ENCODE measurements at regions not wholly inside any gene's neighbourhood (a gene's known extent, or its start where the extent isn't known, plus 50 kb on each side); places are given as distances from the start of the nearest gene placed in this dataset.

DNA sequence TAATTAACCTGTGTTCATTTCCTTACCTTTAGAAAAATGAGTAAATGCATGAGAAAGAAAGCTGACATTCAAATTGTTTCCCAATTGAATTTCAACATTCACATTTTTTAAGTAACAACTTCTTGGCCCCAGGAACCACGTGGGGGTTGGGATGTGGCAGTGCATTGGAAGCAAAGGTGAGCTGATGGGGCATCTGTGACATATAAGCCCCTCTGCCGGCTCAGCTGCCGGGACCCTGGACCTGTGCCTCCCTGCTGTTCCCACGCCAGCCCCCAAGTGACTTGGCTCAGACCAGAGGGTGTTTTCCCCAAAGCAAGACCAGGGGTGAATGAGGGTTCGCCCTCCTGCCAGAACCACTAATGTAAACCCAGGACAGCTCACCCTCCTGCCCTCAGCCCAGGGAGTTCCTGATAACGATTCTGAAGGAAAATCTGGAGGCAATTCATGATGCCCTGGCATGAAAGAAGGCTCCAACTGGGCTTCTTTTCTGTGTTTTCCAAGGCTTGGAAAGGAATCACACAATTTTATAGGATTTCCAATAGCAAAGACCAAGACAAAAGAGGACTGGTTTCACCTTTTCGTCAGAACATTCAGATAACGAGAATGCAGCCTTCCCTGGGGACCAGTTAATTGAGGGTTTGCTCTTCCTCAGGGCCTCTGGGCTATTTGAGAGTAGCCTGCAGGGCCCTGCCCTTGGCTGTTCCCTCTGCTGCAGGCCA lies 193.2 kb upstream of the TWIST2 start:
- DNase-seq (ENCODE audit: low spot score): no peak

GRCh38 chr2:238655198-238655860 lies 192.6 kb upstream of the TWIST2 start:
- DNase-seq (ENCODE audit: low spot score): no peak

- no peak for DNase-seq (ENCODE audit: low spot score)
Observed at GRCh38 chr2:238655974-238656722, 191.7 kb upstream of the TWIST2 start.

GRCh38 chr2:238657132-238658053 lies 190.5 kb upstream of the TWIST2 start:
- no peak for DNase-seq (ENCODE audit: low spot score)

DNA sequence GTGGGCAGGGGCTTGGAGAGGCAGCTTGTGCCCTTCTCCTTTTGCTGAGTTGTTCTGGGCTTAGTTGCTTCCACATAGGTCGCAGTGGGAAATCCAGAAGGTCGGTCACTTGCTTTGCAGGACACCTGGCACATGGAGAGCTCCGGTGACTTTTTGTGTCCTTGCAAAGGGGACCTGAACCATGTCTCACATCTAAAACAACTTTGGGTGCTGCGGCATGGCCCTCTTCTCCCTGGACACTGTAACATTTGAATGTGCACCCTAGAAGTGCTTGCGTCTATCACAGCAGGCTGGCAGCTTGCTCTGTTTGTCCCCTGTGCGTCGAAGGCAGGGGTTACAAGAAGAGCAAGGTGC lies 189.9 kb upstream of the TWIST2 start:
- DNase-seq (ENCODE audit: low spot score): no peak

DNA sequence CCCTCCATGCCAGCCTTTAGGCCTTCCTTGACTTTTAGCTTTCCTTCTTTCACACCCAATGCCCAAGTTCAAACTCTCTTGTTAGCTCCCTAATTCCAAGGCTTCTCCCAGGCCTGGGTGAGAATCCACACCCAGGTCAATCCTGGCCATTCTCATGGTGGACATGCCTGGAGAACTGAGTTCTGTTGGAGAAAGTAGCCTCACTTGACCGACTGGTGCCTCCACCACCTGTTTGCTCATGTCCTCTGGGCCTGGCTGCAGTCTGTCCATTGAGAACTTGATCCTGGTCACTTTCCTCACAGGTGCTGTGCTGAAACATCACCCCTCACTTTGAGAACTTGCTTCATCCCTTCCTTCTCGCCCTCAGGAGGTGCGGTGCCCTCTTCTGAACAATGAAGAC lies 189.1 kb upstream of the TWIST2 start:
- no peak for DNase-seq (ENCODE audit: low spot score)

DNA sequence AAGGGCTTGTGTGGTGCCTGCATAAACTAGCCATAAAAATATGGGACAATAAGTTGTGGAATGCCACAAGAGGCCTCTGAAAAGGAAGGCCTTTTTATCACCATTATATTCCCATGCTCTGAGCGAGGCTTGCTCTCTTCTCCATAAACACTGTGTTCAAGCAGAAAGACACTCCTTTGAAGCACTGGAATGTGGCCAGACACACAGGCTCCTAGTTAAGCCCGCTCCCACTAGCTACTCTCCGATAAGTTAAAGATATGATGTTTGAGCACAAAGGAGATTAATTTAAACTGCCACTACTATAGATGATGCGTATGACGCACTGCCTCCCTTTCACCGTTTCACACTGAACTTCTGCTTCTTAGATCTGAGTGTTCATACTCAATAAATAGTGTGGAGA lies 188.7 kb upstream of the TWIST2 start:
- DNase-seq (ENCODE audit: low spot score): no peak

DNA sequence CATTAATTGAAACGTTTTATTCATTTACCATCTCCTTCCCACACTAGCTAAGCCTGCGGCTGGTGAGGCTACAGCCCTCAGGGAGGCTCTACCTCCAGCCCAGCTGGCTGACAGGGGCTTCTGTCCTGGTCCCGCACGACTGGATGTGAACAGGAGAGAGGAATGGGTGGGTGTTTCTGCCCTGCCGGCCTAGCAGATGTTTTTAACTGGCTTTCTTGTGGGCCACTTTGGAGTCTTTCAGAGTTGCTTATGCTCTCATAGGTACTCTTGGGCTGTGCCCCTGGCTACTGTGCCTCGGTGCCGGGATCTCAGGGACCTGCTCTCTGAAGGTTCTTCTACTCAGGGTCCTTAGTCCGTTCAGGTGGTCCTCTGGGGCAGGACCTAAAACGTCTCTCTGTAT lies 184.3 kb upstream of the TWIST2 start:
- no peak for DNase-seq (ENCODE audit: low spot score)

GRCh38 chr2:238665919-238666318 lies 182.0 kb upstream of the TWIST2 start:
- DNase-seq (ENCODE audit: low spot score): no peak

DNA sequence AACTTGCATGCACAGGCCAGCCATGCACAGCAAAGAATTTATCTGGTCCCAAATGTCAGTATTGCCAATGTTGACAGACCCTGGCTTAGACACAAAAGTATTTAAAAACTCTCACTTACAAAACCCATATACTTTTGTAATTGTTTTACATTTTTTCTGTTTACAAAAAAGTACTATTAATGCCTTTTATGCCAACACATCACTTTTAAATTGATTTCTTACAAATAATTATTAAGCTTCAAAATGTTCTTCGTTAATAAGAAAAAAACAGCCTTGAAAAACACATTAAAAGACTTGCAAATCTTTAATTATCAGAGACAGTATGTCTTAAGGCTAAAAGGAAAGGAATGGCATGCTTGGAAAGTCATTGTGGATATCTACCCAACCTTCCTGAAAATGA lies 181.3 kb upstream of the TWIST2 start:
- DNase-seq (ENCODE audit: low spot score): no peak

- DNase-seq (ENCODE audit: low spot score): no peak
Observed at GRCh38 chr2:238667008-238667407, 180.9 kb upstream of the TWIST2 start.

DNA sequence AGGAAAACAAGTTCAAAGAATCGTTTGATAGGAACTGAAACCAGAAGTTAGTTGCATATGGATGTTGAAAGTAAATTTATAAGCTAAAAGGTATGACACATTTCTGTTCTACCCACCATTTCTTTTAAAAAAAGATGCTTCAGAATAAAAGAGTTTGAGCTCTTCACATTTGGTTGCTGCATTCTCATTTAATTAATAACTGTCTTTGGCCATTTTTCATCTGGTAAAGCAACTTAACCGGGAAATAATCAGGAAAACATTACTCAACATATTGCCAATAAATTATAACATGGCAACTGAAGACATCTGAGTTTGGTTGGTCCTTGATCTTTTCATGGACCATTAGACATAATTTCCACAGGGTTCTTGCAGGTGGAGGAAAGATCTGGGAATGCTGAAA lies 180.2 kb upstream of the TWIST2 start:
- no peak for DNase-seq (ENCODE audit: low spot score)

- DNase-seq (ENCODE audit: low spot score): no peak
Observed at GRCh38 chr2:238668426-238668825, 179.5 kb upstream of the TWIST2 start.

- DNase-seq (ENCODE audit: low spot score): no peak
Observed at GRCh38 chr2:238669046-238669445, 178.8 kb upstream of the TWIST2 start.

DNA sequence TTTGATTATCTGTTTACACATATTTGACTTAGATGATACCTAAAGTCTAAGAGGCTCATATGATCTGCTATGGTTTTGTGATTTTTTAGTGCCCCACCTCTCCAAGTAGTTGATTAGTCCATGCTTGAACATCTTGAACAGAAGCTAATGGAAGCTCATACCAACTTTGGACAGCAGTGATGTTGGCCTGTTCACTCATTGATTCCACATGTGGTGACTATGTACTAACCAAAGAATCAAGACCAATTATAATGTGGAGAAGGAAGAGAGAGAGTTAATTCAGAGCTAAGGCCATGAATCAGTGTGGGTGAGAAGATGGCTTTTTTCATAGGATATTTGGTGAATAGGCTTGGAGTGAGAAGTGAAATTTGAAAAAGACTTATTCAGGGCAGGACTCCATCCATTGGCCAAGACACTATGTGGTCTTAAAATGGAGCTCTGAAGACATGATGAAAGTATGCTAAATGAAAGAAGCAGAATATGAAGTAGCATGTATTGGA lies 178.3 kb upstream of the TWIST2 start:
- DNase-seq (ENCODE audit: low spot score): no peak

DNA sequence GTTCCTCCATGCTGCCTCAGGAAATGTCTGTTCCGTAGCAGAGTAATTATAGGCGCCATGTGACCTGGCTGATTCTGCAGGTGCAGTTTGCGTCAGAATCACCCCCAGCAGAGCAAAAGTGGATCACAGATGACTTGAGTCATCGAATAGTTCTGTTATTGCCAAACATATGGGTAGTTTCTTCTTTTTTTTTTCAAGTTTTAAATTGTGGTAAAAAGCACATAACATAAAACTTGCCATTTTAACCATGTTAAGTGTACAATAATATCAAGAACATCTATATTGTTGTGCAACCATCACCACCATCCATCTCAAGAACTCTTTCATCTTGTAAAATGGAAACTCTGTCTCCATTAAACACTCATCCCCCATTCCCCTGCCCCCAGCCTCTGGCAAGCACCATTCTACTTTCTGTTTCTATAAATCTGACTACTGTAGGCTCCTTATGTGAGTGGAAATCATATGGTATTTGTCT lies 177.7 kb upstream of the TWIST2 start:
- DNase-seq (ENCODE audit: low spot score): no peak

GRCh38 chr2:238682536-238682935 lies 165.3 kb upstream of the TWIST2 start:
- no peak for DNase-seq (ENCODE audit: low spot score)

- DNase-seq (ENCODE audit: low spot score): peak; percentile 76
Observed at GRCh38 chr2:238684362-238685326, 163.2 kb upstream of the TWIST2 start.

DNA sequence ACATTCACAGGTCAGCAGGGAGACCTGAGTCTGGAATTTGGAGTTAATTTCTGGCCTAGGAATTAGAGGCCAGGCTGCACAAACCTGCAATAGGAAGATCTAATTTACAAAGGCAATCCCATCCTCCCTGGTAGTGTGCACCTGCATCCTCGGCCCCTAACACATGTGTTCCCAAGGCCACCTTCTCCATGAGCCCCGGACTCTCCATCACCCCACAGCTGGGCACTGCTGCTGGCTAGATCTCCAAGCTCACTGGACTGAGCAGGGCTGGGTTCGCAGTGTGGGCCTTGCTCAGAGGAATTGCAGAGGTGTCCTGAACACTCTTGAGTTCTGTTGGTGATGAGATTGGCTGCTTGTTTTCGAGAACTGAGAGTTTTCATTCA lies 162.6 kb upstream of the TWIST2 start:
- DNase-seq (ENCODE audit: low spot score): no peak

DNA sequence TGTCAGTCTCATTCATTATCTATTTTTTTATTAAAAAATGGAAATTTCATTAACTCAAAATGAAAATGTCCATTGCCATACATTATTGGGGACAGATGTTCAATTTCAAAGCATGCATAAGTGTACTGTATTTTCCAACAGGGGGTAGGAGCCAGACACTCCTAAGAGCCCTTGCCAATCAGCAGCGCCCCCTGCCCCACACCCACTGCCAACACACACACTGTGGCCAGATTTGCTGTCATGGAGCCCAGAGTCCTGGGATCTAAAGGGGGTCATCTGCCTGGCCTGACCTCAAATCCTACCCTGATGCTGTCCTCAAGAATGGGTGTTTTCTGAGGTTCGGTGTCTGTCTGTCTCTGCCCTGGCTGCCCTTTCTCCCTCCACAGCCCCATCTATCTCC lies 162.2 kb upstream of the TWIST2 start:
- DNase-seq (ENCODE audit: low spot score): no peak

GRCh38 chr2:238686223-238686622 lies 161.7 kb upstream of the TWIST2 start:
- no peak for DNase-seq (ENCODE audit: low spot score)
